C4-2B (cell line): ENCODE measurements at regions not wholly inside any gene's neighbourhood (a gene's known extent, or its start where the extent isn't known, plus 50 kb on each side); places are given as distances from the start of the nearest gene placed in this dataset.

ENCODE experiments used
- ZFX ChIP-seq: fragments of 450-650 bp; IDR thresholded peaks from 2 replicates; pipeline ENCODE4 v1.6.1; 2017
- TF ChIP-seq, protein P1 (sequence below): fragments of 450-650 bp; conservative IDR thresholded peaks from 2 replicates; pipeline ENCODE4 v1.5.1; 2017; ENCODE audit warnings: mild to moderate bottlenecking

DNA sequence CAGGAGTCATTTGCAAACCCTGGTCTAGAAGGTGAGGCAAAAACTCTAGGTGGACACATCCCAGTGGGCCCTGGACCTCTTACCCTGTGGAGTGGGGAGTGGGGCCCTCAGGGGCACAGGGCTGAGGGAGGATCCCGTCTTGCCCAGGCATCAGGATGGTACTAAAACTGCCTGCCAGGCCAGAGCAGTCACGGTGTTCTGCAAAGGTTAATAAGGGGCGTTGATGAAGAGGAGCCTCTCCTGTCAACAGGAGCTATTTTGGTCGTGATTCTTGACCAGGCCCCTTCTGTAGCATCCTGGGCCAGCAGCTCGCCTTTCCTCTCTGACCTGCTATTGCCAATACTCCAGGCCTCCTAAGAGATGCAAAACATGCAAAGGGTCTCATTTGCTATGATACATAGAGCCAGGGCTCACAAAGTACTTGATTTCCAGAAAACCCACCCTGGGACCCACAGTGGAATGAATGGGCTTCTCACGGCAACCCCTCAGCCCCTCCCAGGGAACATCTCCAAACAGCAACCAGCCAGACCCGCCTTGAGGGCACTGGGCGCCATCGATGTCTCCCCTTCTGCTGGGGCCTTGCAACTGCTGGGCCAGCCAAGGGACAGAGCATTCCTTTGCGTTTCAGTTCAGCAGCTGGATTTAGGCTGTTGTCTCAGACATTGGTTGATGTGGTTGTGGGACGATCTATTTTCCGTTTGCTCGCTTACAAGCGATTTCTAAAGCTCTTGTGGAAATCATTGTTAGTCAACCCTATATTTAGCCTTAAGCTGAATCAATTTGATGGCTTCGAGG, 111.1 kb downstream of the PDCL3 start:
- TF ChIP-seq, protein P1, sequence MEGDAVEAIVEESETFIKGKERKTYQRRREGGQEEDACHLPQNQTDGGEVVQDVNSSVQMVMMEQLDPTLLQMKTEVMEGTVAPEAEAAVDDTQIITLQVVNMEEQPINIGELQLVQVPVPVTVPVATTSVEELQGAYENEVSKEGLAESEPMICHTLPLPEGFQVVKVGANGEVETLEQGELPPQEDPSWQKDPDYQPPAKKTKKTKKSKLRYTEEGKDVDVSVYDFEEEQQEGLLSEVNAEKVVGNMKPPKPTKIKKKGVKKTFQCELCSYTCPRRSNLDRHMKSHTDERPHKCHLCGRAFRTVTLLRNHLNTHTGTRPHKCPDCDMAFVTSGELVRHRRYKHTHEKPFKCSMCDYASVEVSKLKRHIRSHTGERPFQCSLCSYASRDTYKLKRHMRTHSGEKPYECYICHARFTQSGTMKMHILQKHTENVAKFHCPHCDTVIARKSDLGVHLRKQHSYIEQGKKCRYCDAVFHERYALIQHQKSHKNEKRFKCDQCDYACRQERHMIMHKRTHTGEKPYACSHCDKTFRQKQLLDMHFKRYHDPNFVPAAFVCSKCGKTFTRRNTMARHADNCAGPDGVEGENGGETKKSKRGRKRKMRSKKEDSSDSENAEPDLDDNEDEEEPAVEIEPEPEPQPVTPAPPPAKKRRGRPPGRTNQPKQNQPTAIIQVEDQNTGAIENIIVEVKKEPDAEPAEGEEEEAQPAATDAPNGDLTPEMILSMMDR = no peak
- no peak for TF ChIP-seq ZFX
